Thyroid gland (tissue), 4 donors: ENCODE measurements at regions not wholly inside any gene's neighbourhood (a gene's known extent, or its start where the extent isn't known, plus 50 kb on each side); places are given as distances from the start of the nearest gene placed in this dataset.

Source experiments
- DNase-seq, 2 donors: peaks; one replicate each; pipeline ENCODE4 v3.0.0-alpha.2; 2019
- H3K27ac ChIP-seq, 3 donors: fragments of 200-600 bp; sonication (generic); 1 replicate in 2 of 3; 2 replicates in 1 of 3; pipeline ENCODE4 v1.5.1; 2016 to 2019; ENCODE audit warnings: mild to moderate bottlenecking in 1 of 3, moderate library complexity in 1 of 3
- H3K27me3 ChIP-seq: fragments of 200-600 bp; sonication (generic); one replicate; pipeline ENCODE4 v1.5.1; 2019
- H3K36me3 ChIP-seq, 2 donors: fragments of 200-600 bp; sonication (generic); one replicate each; pipeline ENCODE4 v1.5.1; 2016 to 2019
- H3K4me1 ChIP-seq, 2 donors: fragments of 200-600 bp; sonication (generic); one replicate each; pipeline ENCODE4 v1.5.1; 2017 to 2019
- H3K4me3 ChIP-seq, 3 donors: fragments of 200-600 bp; sonication (generic); replicated peaks in 1 of 3; 1 replicate in 2 of 3; 2 replicates in 1 of 3; pipeline ENCODE4 v1.5.1; 2016; ENCODE audit warnings: mild to moderate bottlenecking in 1 of 3
- H3K9me3 ChIP-seq: fragments of 200-600 bp; sonication (generic); one replicate; pipeline ENCODE4 v1.5.1; 2017
- CTCF ChIP-seq, 6 experiments: fragments of 200-600 bp in 3 of 6; fragments of 450-650 bp in 3 of 6; sonication (generic) in 3 of 6; IDR thresholded peaks; one replicate each; pipeline ENCODE4 v1.5.1; 2016 to 2019; ENCODE audit warnings: antibody characterized with exemption in 6 of 6, mild to moderate bottlenecking in 2 of 6, inconsistent platforms in 1 of 6, moderate library complexity in 1 of 6
- POLR2A ChIP-seq, 2 donors: fragments of 450-650 bp; IDR thresholded peaks; one replicate each; pipeline ENCODE4 v1.6.1; 2017; ENCODE audit warnings: antibody characterized with exemption in 2 of 2, mild to moderate bottlenecking in 2 of 2, moderate library complexity in 1 of 2
- WGBS, 2 donors: methylation state at CpG; one replicate each; pipeline ENCODE4 v1.1.5; 2017; 5-methylcytosine and 5-hydroxymethylcytosine counted together
- intact Hi-C: fragments of 100-400 bp; cut with DNase I; formaldehyde crosslinking; loops from one replicate; pipeline ENCODE4 v1.15.1; 2023

DNA sequence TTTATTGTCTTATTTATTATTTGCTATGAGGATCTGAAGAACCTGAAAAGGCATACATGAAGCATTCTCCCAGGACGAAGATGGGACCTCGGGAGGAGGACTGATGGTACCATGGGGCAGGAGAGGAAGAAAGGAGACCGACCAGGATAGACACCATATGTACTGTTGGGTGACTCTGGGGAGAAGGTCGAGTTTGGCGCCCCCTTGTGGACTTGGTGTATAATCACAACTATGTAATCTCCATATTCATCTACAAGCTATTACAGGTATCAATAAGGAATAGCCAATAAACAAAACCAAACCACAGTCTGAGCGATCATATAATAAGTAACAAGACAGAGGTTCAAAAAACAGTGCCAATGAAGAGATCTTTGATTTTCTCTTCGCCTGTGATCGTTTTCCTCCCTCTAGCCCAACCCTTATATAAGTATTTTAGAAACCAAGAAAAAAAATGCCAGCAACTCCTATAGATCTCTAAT lies 139.1 kb downstream of the SPTSSA start:
- Histone ChIP-seq H3K4me1 (no peaks in the 10 kb centered on the region), H3K9me3 (no peaks in the 10 kb centered on the region), H3K36me3 (no peaks in the 10 kb centered on the region), H3K4me3 (no peak overlapping the region), H3K27me3 (no peaks in the 10 kb centered on the region), H3K27ac (no peak overlapping the region)
- peak; percentile 21 to 63 for DNase-seq
- TF ChIP-seq CTCF (IDR thresholded peaks at IDR 0.05) (peak; percentile 43 to 71 (median 48)), POLR2A (IDR thresholded peaks at IDR 0.05) (no peak)
- WGBS, 2 donors, result 46 to 52% methylated on average over 8 of the region's 8 CpGs
- intact Hi-C loops, result no loop called here

- no peak for TF ChIP-seq CTCF (IDR thresholded peaks at IDR 0.05)
- TF ChIP-seq POLR2A (IDR thresholded peaks at IDR 0.05), result no peak
- Histone ChIP-seq H3K27me3 (no peaks in the 10 kb centered on the region), H3K4me1 (no peaks in the 10 kb centered on the region), H3K27ac (no peak overlapping the region), H3K9me3 (no peaks in the 10 kb centered on the region), H3K4me3 (no peak overlapping the region), H3K36me3 (no peaks in the 10 kb centered on the region)
- intact Hi-C loops, result no loop called here
- 81 to 85% methylated on average over 4 of the region's 4 CpGs for WGBS, 2 donors
- no peak for DNase-seq
These were observed 142.9 kb downstream of the SPTSSA start for GRCh38 chr14:34319140-34319539.

- no peak overlapping the region for H3K4me3 ChIP-seq
- intact Hi-C loops, result no loop called here
- 84 to 88% methylated on average over 2 of the region's 2 CpGs for WGBS, 2 donors
- no peaks in the 10 kb centered on the region for H3K9me3 ChIP-seq
- H3K27ac ChIP-seq, result no peak overlapping the region
- H3K4me1 ChIP-seq, result no peaks in the 10 kb centered on the region
- H3K27me3 ChIP-seq, result no peaks in the 10 kb centered on the region
- H3K36me3 ChIP-seq, result no peaks in the 10 kb centered on the region
- DNase-seq, result no peak
- TF ChIP-seq CTCF (IDR thresholded peaks at IDR 0.05) (no peak), POLR2A (IDR thresholded peaks at IDR 0.05) (no peak)
These were observed 144.0 kb downstream of the SPTSSA start for GRCh38 chr14:34318014-34318413.

- 91 to 94% methylated on average over 1 of the region's 1 CpG for WGBS, 2 donors
- Histone ChIP-seq H3K4me3 (no peak overlapping the region), H3K36me3 (no peaks in the 10 kb centered on the region), H3K27ac (no peak overlapping the region), H3K4me1 (no peaks in the 10 kb centered on the region), H3K9me3 (no peaks in the 10 kb centered on the region), H3K27me3 (no peaks in the 10 kb centered on the region)
- no peak for DNase-seq
- intact Hi-C loops, result no loop called here
- TF ChIP-seq POLR2A (IDR thresholded peaks at IDR 0.05) (no peak), CTCF (IDR thresholded peaks at IDR 0.05) (no peak)
These were observed 151.3 kb downstream of the SPTSSA start for GRCh38 chr14:34310724-34311123.

GRCh38 chr14:34303811-34304210 lies 158.2 kb downstream of the SPTSSA start:
- no peak for TF ChIP-seq POLR2A (IDR thresholded peaks at IDR 0.05)
- no peak for TF ChIP-seq CTCF (IDR thresholded peaks at IDR 0.05)
- Histone ChIP-seq H3K9me3 (no peaks in the 10 kb centered on the region), H3K4me1 (no peaks in the 10 kb centered on the region), H3K27me3 (no peaks in the 10 kb centered on the region), H3K27ac (no peak overlapping the region), H3K4me3 (no peak overlapping the region), H3K36me3 (no peaks in the 10 kb centered on the region)
- 76 to 89% methylated on average over 2 of the region's 2 CpGs for WGBS, 2 donors
- DNase-seq, result no peak
- intact Hi-C loops, result no loop called here
